VCaP (cell line): ENCODE measurements at regions not wholly inside any gene's neighbourhood (a gene's known extent, or its start where the extent isn't known, plus 50 kb on each side); places are given as distances from the start of the nearest gene placed in this dataset.

ENCODE experiments used
- H3K27ac ChIP-seq: fragments of 450-650 bp; 2 replicates; pipeline ENCODE4 v1.5.1; 2017
- CTCF ChIP-seq: fragments of 450-650 bp; conservative IDR thresholded peaks from 2 replicates; pipeline ENCODE4 v1.5.1; 2017; ENCODE audit warnings: mild to moderate bottlenecking, moderate library complexity

- no peak for TF ChIP-seq CTCF
- H3K27ac ChIP-seq, result peak overlapping the region; percentile 91
Measured at GRCh38 chr21:16538405-16538804, 808.6 kb downstream of the USP25 start.

DNA sequence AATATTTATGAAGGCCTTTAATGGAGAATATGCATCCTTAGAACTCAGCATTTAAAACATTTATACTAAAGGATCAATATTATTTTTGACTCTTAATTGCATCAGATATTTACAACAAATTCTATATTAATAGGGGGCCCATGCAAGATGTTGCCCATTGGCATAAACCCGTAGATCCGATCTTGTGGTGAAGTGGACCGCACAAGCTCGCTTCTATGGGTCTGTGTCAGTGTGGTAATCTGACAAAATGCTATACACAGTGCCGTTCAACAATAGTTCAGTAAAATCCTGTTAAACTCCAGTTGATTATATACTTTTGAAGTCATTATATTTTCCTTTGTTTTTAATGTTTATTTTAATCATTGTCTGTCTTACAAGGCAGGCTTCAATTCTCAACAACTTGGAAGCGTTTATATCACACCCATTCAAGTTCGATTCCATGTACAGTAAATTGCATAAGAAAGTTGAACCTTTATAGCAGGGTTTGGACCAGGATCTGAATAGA is 809.2 kb downstream of the USP25 start:
- TF ChIP-seq CTCF, result no peak
- peak overlapping the region; percentile 91 for H3K27ac ChIP-seq

- no peak for TF ChIP-seq CTCF
- H3K27ac ChIP-seq, result no peak overlapping the region
Measured at GRCh38 chr21:16540966-16541727, 811.4 kb downstream of the USP25 start.

- peak overlapping the region; percentile 71 for H3K27ac ChIP-seq
- TF ChIP-seq CTCF, result no peak
Measured at GRCh38 chr21:16550118-16550517, 820.3 kb downstream of the USP25 start.

DNA sequence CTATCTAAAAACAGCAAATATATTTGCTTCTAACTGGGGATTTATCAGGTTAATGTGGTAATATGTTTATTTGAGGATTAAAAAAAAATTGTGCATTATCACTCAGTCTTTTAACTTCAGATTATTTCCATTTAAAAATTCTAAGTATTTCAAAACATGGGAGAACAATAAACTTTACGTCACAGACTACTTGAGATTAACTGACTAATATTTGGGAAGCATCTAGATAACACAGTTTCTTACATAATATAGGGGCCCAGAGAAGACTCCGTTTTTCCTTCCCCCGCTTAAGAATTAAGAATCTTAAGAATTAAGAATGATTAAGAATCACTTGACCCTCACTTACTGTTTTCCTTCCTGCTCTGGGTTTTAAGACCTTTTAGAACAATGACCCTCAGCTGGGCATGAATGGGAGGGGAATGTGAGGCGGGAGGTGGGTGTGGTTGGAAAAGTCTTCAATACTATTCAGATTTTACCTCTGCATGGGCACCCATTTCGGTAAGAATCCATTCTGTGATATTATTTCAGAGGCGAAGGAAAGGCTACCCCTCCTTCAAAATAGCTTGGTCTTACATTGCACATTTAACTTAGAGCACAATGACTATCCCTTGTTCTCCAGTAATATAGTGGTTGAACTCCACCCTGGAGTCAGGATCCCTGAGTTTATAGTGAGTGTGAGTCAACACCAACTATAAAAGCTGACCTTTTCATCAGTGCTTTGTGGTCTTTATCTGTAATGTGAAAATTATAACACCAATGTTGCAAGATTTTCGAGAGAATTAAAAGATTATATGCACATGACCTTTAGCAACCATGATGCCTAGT is 821.3 kb downstream of the USP25 start:
- no peak for TF ChIP-seq CTCF
- H3K27ac ChIP-seq, result peak overlapping the region; percentile 71

DNA sequence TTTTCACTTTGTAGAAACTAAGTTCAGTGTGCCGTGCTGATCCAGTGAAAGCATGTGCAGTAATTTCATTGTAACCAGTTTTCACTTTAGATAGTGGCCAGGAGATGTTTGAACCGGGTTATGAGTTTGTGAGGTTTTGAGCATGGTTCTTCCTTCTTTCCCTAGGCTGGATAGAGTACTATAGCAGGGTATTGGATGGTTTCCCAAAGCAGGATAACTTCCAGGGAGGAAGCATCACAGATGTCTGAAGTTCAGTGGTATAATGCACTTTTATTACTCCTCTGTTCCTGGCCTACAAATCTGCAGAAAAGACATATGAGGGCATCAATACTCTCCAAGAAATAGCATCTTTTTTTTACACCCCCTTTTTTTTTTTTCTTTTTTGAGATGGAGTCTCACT is 823.1 kb downstream of the USP25 start:
- no peak for TF ChIP-seq CTCF
- H3K27ac ChIP-seq, result peak overlapping the region; percentile 71

DNA sequence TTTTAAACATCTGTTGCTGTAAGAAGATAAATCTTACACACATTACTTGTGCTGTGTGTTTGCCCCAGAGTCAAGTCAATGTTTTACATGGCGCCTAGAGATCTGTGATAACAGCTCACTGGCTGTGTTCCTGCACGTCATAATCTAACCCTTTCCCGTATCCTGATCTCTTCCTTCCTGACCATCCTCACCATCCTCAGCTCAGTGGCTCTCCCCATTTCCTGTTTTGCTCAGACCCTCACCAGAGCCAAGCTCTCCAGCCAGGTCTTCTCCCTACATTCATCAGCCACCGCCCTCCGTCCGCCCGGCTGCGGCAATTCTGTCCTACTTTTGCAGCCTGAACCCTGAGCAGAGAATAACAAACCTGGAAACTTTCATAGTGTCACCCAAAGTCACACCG is 824.7 kb downstream of the USP25 start:
- TF ChIP-seq CTCF, result no peak
- peak overlapping the region; percentile 71 for H3K27ac ChIP-seq
